Panc1 (cell line): ENCODE measurements at regions not wholly inside any gene's neighbourhood (a gene's known extent, or its start where the extent isn't known, plus 50 kb on each side); places are given as distances from the start of the nearest gene placed in this dataset.

Source experiments
- ATAC-seq: fragments of 200-7000 bp; cut with Tn5 transposase; 2 replicates; pipeline ENCODE4 v1.9.1; 2020; ENCODE audit warnings: mild to moderate bottlenecking, moderate library complexity
- BruUV-seq: library from RNA; stranded (reverse); fragments of 400-500 nt; replicated peaks from 2 replicates; lab custom pipeline; 2021; lab: Mats Ljungman, UMichigan
- CTCF ChIA-PET: fragments of 300-600 bp; sonication (Branson Sonifier 250); formaldehyde crosslinking; loops from one replicate; lab custom pipeline; 2022; ENCODE audit warnings: antibody characterized with exemption; lab: Charles Lee
- POLR2A ChIA-PET: fragments of 300-600 bp; sonication (Branson Sonifier 250); formaldehyde crosslinking; loops from one replicate; lab custom pipeline; 2022; ENCODE audit warnings: antibody characterized with exemption; lab: Charles Lee
- DNase-seq: peaks from one replicate; pipeline ENCODE4 v3.0.0-alpha.2; 2010; ENCODE audit warnings: low read depth, low spot score
- H3K27ac ChIP-seq: 2 replicates; pipeline ENCODE4 v1.5.1; 2011; ENCODE audit warnings: mild to moderate bottlenecking, low read length, inconsistent platforms
- H3K27me3 ChIP-seq: fragments of 200-500 bp; sonication (Bioruptor generic); 2 replicates; pipeline ENCODE4 v1.6.0; 2014; ENCODE audit warnings: low read length, inconsistent platforms; ENCODE audit not compliant: control insufficient read depth, insufficient read depth
- H3K36me3 ChIP-seq: fragments of 200-500 bp; sonication (Bioruptor generic); 2 replicates; pipeline ENCODE4 v1.5.1; 2014; ENCODE audit warnings: inconsistent platforms, mild to moderate bottlenecking, low read length, moderate library complexity; ENCODE audit not compliant: control insufficient read depth, insufficient read depth
- H3K4me1 ChIP-seq: 2 replicates; pipeline ENCODE4 v1.5.1; 2011; ENCODE audit warnings: inconsistent platforms, mild to moderate bottlenecking, low read length, moderate library complexity; ENCODE audit not compliant: control insufficient read depth, insufficient read depth
- H3K4me3 ChIP-seq, 2 experiments: 2 replicates each; pipeline ENCODE4 v1.5.1; 2011 to 2012; ENCODE audit warnings: low read depth in 2 of 2, low read length in 2 of 2, mild to moderate bottlenecking in 2 of 2, inconsistent platforms in 1 of 2, moderate library complexity in 1 of 2
- H3K9me3 ChIP-seq: fragments of 200-500 bp; sonication (Bioruptor generic); 2 replicates; pipeline ENCODE4 v1.5.1; 2014; ENCODE audit warnings: low read depth, mild to moderate bottlenecking, inconsistent platforms, low read length, moderate library complexity; ENCODE audit not compliant: control insufficient read depth, insufficient read depth
- POLR2AphosphoS5 ChIP-seq: IDR thresholded peaks from 2 replicates; pipeline ENCODE4 v1.6.1; 2012; ENCODE audit warnings: mild to moderate bottlenecking, low read depth, low read length, moderate library complexity
- SIN3A ChIP-seq: IDR thresholded peaks from 2 replicates; pipeline ENCODE4 v1.6.1; 2012; ENCODE audit warnings: low read depth, mild to moderate bottlenecking, low read length, moderate library complexity, borderline replicate concordance; ENCODE audit not compliant: insufficient read depth
- TCF7L2 ChIP-seq: IDR thresholded peaks from 2 replicates; pipeline ENCODE4 v1.6.1; 2011; ENCODE audit warnings: mild to moderate bottlenecking, low read depth, low read length, inconsistent platforms
- in situ Hi-C: cut with HindIII; loops from 2 replicates; pipeline ENCODE4 v1.10.0; 2016; ENCODE audit warnings: low sequenced_read_pairs, low pct_unique_long_range_greater_than_20kb
- intact Hi-C: fragments of 100-400 bp; cut with micrococcal nuclease; formaldehyde crosslinking; loops from one replicate; pipeline ENCODE4 v1.10.0; 2022; ENCODE audit not compliant: unreplicated experiment
- TF ChIP-seq, protein P1 (sequence below): fragments of 450-650 bp; IDR thresholded peaks from 2 replicates; pipeline ENCODE4 v1.5.1; 2017; ENCODE audit warnings: mild to moderate bottlenecking
- TF ChIP-seq, protein P2 (sequence below), 2 experiments: IDR thresholded peaks; 2 replicates each; pipeline ENCODE4 v1.6.1; 2011 to 2012; ENCODE audit warnings: low read depth in 2 of 2, control low read depth in 1 of 2, low read length in 1 of 2, mild to moderate bottlenecking in 1 of 2, moderate library complexity in 1 of 2; ENCODE audit not compliant: insufficient read depth in 1 of 2

DNA sequence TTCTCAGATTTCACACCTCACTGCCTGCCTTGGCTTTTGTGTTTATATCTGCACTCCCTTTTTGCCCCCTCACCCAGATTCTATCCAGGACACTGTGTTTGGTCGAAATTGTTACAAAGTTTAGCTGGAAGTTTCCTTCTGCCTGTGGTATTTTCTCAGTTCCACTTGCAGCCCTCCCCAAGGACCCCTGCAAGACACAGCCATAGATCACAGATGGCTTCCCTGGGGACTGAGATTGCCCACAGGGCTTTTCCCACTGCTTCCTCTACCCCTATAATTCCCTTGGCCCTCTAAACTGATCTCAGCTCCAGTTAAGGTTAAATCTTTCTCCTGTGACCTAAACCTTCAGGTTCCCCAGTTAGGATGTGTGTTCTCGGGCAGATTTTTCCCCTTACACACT is 146.1 kb upstream of the C11orf87 start:
- H3K27me3 ChIP-seq = no peaks in the 10 kb centered on the region
- no peak for DNase-seq
- H3K4me1 ChIP-seq = no peaks in the 10 kb centered on the region
- no peak overlapping the region for H3K4me3 ChIP-seq
- H3K36me3 ChIP-seq = no peaks in the 10 kb centered on the region
- CTCF ChIA-PET = no interaction called here
- TF ChIP-seq, protein P1, sequence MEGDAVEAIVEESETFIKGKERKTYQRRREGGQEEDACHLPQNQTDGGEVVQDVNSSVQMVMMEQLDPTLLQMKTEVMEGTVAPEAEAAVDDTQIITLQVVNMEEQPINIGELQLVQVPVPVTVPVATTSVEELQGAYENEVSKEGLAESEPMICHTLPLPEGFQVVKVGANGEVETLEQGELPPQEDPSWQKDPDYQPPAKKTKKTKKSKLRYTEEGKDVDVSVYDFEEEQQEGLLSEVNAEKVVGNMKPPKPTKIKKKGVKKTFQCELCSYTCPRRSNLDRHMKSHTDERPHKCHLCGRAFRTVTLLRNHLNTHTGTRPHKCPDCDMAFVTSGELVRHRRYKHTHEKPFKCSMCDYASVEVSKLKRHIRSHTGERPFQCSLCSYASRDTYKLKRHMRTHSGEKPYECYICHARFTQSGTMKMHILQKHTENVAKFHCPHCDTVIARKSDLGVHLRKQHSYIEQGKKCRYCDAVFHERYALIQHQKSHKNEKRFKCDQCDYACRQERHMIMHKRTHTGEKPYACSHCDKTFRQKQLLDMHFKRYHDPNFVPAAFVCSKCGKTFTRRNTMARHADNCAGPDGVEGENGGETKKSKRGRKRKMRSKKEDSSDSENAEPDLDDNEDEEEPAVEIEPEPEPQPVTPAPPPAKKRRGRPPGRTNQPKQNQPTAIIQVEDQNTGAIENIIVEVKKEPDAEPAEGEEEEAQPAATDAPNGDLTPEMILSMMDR = no peak
- TF ChIP-seq POLR2AphosphoS5 (no peak), TCF7L2 (no peak), SIN3A (no peak)
- TF ChIP-seq, protein P2, sequence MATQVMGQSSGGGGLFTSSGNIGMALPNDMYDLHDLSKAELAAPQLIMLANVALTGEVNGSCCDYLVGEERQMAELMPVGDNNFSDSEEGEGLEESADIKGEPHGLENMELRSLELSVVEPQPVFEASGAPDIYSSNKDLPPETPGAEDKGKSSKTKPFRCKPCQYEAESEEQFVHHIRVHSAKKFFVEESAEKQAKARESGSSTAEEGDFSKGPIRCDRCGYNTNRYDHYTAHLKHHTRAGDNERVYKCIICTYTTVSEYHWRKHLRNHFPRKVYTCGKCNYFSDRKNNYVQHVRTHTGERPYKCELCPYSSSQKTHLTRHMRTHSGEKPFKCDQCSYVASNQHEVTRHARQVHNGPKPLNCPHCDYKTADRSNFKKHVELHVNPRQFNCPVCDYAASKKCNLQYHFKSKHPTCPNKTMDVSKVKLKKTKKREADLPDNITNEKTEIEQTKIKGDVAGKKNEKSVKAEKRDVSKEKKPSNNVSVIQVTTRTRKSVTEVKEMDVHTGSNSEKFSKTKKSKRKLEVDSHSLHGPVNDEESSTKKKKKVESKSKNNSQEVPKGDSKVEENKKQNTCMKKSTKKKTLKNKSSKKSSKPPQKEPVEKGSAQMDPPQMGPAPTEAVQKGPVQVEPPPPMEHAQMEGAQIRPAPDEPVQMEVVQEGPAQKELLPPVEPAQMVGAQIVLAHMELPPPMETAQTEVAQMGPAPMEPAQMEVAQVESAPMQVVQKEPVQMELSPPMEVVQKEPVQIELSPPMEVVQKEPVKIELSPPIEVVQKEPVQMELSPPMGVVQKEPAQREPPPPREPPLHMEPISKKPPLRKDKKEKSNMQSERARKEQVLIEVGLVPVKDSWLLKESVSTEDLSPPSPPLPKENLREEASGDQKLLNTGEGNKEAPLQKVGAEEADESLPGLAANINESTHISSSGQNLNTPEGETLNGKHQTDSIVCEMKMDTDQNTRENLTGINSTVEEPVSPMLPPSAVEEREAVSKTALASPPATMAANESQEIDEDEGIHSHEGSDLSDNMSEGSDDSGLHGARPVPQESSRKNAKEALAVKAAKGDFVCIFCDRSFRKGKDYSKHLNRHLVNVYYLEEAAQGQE (IDR thresholded peaks at IDR 0.05; ENCODE audit: insufficient read depth in 1 of 2, low read depth in 2 of 2, low read length in 1 of 2) = no peak
- no peaks in the 10 kb centered on the region for H3K9me3 ChIP-seq
- POLR2A ChIA-PET = no interaction called here
- no peak overlapping the region for H3K27ac ChIP-seq
- in situ Hi-C loops = no loop called here
- ATAC-seq = no peak
- intact Hi-C loops = no loop called here
- no TSS peak for BruUV-seq

DNA sequence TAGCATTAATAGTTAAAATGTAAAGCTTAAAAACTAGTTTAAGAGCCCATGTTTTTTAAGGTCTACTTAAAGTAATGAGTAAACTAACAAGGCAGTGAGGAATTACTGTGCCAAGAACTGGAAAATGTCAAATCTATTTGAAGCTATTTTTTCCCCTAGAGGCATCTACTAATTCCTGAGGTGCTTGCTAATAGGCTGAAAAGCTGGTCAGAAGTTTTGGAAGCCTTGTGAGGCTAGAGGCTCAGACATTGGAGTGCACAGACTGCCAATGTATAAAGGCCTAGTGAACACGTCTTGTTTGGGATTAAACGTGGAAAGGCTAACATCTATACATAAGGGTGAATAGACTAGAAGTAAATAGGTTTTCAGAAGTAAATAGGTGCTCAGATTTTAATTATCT is 136.5 kb upstream of the C11orf87 start:
- DNase-seq (no peak), ATAC-seq (no peak)
- BruUV-seq = no TSS peak
- Histone ChIP-seq H3K27me3 (no peaks in the 10 kb centered on the region), H3K27ac (no peak overlapping the region), H3K4me3 (no peak overlapping the region), H3K4me1 (no peaks in the 10 kb centered on the region), H3K36me3 (no peaks in the 10 kb centered on the region), H3K9me3 (no peaks in the 10 kb centered on the region; the same call in 1 of the 2 replicates)
- in situ Hi-C loops = no loop called here
- intact Hi-C loops = no loop called here
- TF ChIP-seq, protein P2 (IDR thresholded peaks at IDR 0.05; ENCODE audit: insufficient read depth in 1 of 2, low read depth in 2 of 2, low read length in 1 of 2) = no peak
- no peak for TF ChIP-seq SIN3A
- TF ChIP-seq POLR2AphosphoS5 = no peak
- TF ChIP-seq, protein P1 = no peak
- TF ChIP-seq TCF7L2 = no peak
- ChIA-PET POLR2A (no interaction called here), CTCF (no interaction called here)
